CD4-positive, alpha-beta T cell treated with Interleukin-21 for 1 hour (primary cell): ENCODE measurements at regions not wholly inside any gene's neighbourhood (a gene's known extent, or its start where the extent isn't known, plus 50 kb on each side); places are given as distances from the start of the nearest gene placed in this dataset.

Experiments used
- DNase-seq: peaks from one replicate; pipeline ENCODE4 v3.0.0-alpha.2; 2020

- DNase-seq = no peak
Measured at GRCh38 chr2:18503376-18504228, 56.9 kb downstream of the RDH14 start.

- DNase-seq = no peak
Measured at GRCh38 chr2:18502142-18502541, 58.3 kb downstream of the RDH14 start.

GRCh38 chr2:18501729-18502128, 58.7 kb downstream of the RDH14 start:
- DNase-seq = no peak

- DNase-seq = no peak
Measured at GRCh38 chr2:18501156-18501555, 59.3 kb downstream of the RDH14 start.

- DNase-seq = no peak
Measured at GRCh38 chr2:18500333-18500732, 60.1 kb downstream of the RDH14 start.

- no peak for DNase-seq
Measured at GRCh38 chr2:18498531-18498930, 61.9 kb downstream of the RDH14 start.

- DNase-seq = no peak
Measured at GRCh38 chr2:18496516-18496915, 63.9 kb downstream of the RDH14 start.

- no peak for DNase-seq
Measured at GRCh38 chr2:18495058-18495457, 65.4 kb downstream of the RDH14 start.

- DNase-seq = no peak
Measured at GRCh38 chr2:18492721-18493120, 67.7 kb downstream of the RDH14 start.

GRCh38 chr2:18491577-18491976, 68.9 kb downstream of the RDH14 start:
- DNase-seq = no peak

GRCh38 chr2:18490901-18491300, 69.6 kb downstream of the RDH14 start:
- DNase-seq = no peak

- DNase-seq = no peak
Measured at GRCh38 chr2:18487106-18487913, 73.1 kb downstream of the RDH14 start.

GRCh38 chr2:18484625-18485024, 75.8 kb downstream of the RDH14 start:
- no peak for DNase-seq

- no peak for DNase-seq
Measured at GRCh38 chr2:18483896-18484295, 76.6 kb downstream of the RDH14 start.

- no peak for DNase-seq
Measured at GRCh38 chr2:18482666-18483065, 77.8 kb downstream of the RDH14 start.

GRCh38 chr2:18479947-18480369, 80.5 kb downstream of the RDH14 start:
- DNase-seq = no peak

- DNase-seq = no peak
Measured at GRCh38 chr2:18477293-18477692, 83.2 kb downstream of the RDH14 start.

- no peak for DNase-seq
Measured at GRCh38 chr2:18476484-18476883, 84.0 kb downstream of the RDH14 start.

GRCh38 chr2:18475884-18476283, 84.6 kb downstream of the RDH14 start:
- DNase-seq = no peak

- DNase-seq = no peak
Measured at GRCh38 chr2:18474700-18475099, 85.8 kb downstream of the RDH14 start.

- no peak for DNase-seq
Measured at GRCh38 chr2:18473241-18474181, 86.9 kb downstream of the RDH14 start.

- no peak for DNase-seq
Measured at GRCh38 chr2:18467749-18468360, 92.6 kb downstream of the RDH14 start.
